IPS-NIHi11 (cell line): ENCODE measurements at regions not wholly inside any gene's neighbourhood (a gene's known extent, or its start where the extent isn't known, plus 50 kb on each side); places are given as distances from the start of the nearest gene placed in this dataset.

Source experiments
- DNase-seq: peaks from one replicate; pipeline ENCODE4 v3.0.0; 2012; ENCODE audit warnings: mixed read lengths, low spot score

DNA sequence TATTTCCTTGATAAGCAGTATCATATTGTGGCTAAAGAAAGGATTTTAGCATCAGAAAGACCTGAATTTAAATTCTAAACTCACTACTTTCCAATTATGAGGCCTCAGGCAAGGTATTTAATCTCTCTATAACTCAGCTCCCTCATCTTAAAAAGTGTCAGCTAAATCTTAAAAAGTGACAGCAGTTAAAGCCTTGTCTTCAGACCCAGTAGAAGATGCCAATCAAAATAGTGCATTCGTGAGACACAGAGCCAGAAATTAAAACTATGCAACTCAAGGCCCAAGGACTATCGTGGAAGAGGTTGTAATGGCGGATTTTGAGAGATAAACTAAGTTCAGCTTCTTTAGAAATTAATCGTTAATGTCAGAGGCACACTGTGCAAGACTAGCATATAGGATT, 677.5 kb upstream of the BRINP3 start:
- DNase-seq = no peak

- DNase-seq = no peak
Observed at GRCh38 chr1:191160837-191161236, 683.2 kb upstream of the BRINP3 start.

- no peak for DNase-seq
Observed at GRCh38 chr1:191162762-191163161, 685.1 kb upstream of the BRINP3 start.

GRCh38 chr1:191163621-191164020, 686.0 kb upstream of the BRINP3 start:
- no peak for DNase-seq

DNA sequence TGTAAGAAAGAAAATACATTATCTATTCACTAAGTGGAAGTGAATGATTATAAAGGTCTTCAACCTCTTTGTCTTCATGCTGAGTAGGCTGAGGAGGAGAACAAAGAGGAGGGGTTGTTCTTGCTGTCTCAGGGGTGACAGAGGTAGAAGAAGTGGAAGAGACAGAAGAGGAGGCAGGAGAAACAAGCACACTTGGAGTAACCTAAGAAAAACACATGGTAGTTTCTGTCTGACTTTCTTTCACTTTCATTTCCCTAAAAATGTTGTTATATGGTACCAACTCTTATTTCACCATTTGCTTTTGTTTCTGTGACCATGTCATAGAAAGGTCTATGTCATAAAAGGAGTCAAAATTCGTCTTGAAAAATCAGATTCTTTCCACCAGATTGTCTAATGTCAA, 696.6 kb upstream of the BRINP3 start:
- DNase-seq = no peak

DNA sequence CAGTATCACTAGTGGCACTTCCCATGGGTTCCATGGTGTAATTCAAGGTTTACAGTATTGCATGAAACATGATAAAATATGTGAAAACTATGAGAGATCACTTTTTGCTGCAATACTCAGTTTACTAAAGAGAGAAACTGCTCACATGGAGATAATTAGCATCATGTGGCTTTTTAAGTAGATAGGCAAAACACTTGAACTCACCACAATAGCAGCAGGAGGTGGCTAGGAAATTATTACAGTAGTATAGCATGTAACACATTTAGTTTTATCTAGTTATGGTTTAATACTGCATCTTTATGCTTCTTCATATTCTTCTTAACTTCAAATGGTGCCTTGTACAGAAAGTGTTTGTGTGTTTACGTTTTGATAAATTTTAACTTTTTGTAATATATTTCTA, 698.5 kb upstream of the BRINP3 start:
- DNase-seq = no peak

GRCh38 chr1:191206513-191207207, 729.0 kb upstream of the BRINP3 start:
- DNase-seq = no peak

DNA sequence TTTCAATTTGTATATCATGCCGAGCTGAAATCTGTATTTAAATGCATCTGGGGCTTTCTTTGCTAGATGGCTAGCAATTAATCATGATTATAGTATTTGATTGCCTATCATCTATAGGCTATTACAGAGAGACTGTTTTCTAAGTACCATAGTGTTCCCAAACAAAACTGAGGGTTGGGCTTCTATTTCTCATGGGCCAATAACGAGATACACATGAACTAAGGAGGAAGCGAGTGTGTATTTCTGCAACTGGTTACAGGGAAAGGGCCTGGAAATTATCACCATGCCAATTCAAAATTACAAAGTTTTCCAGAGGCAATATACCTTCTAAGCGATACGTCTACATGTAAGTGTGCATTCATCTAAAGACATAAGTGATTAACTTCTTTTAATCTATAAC, 744.5 kb upstream of the BRINP3 start:
- DNase-seq = no peak

DNA sequence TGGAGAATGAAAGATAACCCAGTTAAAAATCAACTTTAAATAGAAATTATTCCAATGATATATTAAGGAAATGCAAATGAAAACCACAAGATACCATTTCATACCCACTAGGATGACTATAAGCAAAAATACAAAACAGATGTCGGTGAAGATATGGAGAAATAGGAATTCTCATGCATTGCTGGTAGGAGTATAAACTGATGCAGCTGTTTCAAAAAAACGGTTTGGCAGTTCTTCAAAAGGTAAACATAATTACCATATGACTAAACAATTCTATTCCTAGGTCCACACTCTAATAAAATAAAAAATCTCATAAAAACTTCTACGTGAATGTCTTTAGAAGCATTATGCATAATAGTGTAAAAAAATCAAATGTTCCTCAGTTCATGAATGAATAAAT, 763.3 kb upstream of the BRINP3 start:
- DNase-seq = no peak

DNA sequence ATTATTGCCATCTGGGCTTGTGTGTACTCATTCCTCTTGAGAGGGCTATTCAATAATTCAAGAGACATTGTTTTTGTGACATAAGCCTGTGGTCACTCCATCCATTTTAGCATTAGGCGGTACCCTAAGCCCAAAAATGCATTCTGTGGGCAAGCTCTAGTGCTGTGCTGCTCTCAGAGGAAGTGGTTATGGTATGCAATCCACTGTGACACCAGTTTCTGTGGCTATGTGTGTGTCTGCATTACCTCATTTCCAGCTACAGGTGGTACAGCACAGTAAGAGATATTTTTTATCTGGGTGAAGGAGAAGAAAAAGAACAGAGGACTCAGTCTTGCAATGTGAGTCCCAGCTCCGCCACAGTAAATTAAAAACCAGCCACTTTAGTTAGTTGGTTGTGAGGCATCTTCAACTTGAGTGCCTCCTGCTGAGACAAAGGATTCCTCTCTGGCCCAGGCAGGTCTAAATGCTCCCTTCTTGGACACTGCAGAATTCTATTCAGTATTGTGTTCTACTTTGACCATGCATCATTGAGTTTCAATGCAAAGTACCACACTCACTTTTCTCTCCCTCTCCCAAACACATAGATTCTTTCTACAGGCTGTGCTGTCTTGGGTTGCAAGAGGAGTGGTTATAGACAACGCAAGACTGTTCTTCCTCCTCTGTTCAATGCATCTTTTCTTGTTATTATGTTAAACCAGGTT, 777.8 kb upstream of the BRINP3 start:
- DNase-seq = no peak

DNA sequence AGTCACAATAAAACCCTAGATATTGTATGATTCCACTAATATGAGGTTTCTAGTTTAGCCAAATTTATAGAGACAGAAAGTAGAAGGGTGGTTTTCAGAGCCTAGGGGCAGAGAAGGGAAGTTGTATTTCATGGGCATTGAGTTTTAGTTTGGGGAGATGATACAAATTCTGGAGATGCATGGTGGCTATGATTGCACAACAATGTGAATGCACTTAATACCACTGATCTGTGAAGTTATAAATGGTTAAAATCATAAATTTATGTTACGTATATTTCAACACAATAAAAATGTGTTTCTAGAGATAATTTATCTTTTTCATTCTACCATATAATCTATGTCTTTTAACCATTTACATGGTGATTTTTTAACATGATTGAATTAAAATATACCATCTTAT, 779.3 kb upstream of the BRINP3 start:
- DNase-seq = no peak

DNA sequence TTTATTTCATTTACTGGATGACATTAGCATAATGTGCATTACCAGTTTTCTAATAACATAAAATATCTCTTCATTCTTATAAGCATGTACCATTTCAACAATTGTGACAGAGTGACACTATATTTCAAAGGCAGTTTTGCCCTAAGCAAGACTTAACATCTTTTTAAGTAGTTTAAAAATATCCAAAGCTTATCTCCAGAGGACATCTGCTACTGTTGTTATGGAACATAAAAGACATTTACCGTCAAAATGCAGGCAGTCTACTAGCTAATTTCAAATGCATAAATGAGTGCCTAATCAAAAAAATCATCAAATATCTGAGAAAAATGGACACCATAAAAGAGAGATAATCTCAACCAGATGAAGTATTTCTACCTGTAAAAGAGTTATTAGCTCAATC, 782.4 kb upstream of the BRINP3 start:
- DNase-seq = no peak

DNA sequence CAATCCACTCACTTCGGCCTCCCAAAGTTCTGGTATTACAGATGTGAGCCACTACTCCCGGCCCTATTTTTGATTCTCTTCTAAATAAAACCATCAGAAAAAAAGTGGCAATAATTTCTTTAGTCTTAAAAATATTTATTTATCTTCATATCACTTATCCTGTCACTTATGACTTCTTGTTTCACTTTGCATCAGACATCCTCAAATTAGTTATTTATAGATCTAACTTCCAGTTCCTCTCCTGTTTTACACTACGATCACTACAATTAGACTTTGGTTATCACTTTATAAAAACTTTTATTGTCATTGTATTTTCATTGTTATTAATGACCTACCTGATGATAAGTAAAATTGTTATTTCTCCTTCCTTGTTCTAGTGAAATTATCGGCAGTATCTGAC, 783.4 kb upstream of the BRINP3 start:
- no peak for DNase-seq

DNA sequence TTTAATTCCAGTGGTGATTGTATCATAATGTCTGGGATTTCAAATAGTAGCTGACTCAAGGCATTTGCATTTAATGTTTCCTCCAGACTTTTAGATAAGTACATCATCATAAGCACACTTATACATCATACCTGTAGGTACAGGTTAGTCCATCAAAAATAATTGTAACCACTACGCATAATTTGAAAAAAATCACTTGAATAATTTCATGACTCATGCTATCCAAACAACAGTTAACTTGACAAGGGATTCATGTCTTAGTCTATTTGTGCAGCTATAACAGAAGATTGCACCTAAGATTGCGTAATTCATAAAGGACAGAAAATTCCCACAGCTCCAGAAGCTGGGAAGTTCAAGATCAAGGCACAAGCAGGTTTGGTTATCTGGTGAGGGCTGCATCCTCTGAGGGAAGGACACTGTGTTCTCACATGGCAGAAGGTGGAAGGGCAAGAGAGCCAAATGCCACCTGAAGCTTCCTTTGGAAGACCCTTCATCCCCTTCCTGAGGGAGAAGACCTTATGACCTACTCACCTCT, 801.7 kb upstream of the BRINP3 start:
- no peak for DNase-seq

DNA sequence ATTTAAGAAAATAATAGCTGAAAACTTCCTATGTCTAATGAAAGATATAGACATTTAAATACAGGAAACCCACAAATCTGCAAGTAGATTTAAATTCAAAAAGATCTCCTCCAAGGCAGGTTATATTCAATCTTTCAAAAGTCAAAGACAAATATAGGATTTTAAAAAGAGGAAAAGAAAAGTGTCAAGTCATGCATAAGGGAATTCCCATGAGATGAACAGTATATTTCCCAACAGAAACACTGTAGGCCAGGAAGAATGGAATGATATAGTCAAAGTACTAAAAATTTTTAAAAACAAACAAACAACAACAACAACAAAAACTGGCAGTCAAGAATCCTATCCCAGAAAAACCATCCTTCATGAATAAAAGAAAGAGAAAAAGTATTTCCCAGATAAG, 806.5 kb upstream of the BRINP3 start:
- no peak for DNase-seq

- DNase-seq = no peak
Observed at GRCh38 chr1:191290441-191290840, 812.8 kb upstream of the BRINP3 start.

DNA sequence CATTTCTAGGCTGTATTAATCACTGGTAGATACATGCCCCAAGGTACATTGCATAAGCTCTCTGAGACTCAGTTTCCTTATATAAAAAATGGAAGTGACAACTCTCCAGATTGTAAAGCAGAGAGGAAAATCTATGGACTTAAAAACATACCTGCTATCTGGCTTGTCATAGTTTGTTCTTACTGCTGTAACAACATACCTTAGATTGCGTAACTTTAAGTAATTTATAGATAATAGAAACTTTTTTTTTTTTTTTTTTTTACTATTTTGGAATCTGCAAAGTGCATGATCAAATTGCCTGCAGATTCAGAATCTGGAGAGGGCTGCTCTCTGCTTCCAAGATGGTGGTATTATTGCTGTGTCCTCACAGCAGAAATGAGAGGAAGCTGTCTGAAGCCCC, 827.7 kb upstream of the BRINP3 start:
- no peak for DNase-seq

DNA sequence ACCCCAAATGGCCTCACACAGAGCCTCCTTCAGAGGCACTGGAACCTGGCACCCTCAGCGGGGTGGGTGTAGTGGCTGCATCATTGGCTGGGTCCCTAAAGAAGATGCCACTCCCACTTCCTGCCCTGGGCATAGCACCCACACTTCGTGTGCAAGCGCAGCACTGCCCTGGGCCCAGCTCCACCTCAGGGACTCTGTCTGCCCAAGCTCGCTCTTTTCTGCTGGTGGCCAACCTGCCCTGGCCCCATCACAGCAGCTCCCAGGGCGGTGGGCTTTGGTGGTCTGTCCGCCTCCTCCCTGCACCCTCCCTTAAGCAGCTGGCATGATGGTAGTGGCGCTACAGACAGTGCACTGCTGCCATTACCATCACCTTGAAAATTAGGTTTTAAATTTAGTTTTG, 829.3 kb upstream of the BRINP3 start:
- no peak for DNase-seq

- DNase-seq = no peak
Observed at GRCh38 chr1:191320062-191320461, 838.2 kb upstream of the RGS18 start.

GRCh38 chr1:191327868-191328267, 830.4 kb upstream of the RGS18 start:
- no peak for DNase-seq

DNA sequence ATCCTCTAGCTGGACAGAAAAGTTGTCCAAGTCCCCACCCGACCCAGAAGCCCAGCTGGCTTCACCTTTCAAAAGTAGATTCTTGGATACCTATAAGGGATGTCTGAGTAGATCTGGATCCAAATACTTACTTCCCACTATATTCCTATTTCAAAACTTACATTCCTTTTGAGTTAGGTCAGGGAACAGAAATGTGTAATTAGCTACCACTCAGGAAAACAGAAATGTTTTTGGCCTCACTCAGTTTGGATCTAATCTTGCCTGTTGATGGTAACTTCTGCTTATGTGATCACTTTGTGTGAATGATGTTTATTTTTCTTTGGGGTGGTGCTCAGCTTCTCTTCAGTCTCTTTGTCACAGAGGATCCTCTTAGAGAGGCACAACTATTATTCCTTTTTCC, 814.4 kb upstream of the RGS18 start:
- DNase-seq = no peak

GRCh38 chr1:191346381-191346780, 811.9 kb upstream of the RGS18 start:
- DNase-seq = no peak

- DNase-seq = no peak
Observed at GRCh38 chr1:191348328-191348727, 809.9 kb upstream of the RGS18 start.

DNA sequence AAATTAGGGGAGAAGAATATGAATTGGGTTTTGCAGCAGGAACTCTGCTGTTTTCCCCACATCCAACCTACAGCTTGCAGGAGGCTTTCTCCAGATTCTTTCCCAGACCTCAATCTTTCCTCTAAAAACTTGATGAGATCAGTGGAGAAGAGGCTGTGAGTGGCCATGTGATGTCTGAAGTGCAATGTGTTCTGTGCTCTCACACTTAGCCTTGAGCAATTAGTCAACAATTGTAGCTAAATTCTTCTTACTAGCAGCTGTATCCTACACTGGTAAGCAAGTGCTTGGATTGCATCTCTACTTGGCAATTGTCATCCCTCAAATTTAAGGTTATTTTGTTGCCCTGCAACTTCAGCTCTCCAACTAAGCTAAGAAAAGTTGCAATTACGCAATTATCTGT, 807.3 kb upstream of the RGS18 start:
- peak; percentile 6 for DNase-seq
